Thoracic aorta (tissue), 2 donors: ENCODE measurements at regions not wholly inside any gene's neighbourhood (a gene's known extent, or its start where the extent isn't known, plus 50 kb on each side); places are given as distances from the start of the nearest gene placed in this dataset.
A peak's percentile ranks its signal among the peaks of the same experiment; 100 is the strongest.
"Not testable (repeated sequence)": the region's sequence is repeated elsewhere in the genome, so short reads cannot be mapped to it uniquely, and the experiment has no call there.

Experiments used
- ATAC-seq: fragments of 150-250 bp; one replicate; pipeline ENCODE4 v1.8.0; 2017; ENCODE audit warnings: low read depth; ENCODE audit not compliant: insufficient number of reproducible peaks, low FRiP score
- DNase-seq: peaks from one replicate; pipeline ENCODE4 v3.0.0-alpha.2; 2020; ENCODE audit warnings: low spot score
- H3K27ac ChIP-seq, 2 donors: fragments of 200-600 bp; sonication (generic); 1 replicate in 1 of 2; 2 replicates in 1 of 2; pipeline ENCODE4 v1.5.1; 2016; ENCODE audit warnings: mild to moderate bottlenecking in 2 of 2, moderate library complexity in 2 of 2
- H3K27me3 ChIP-seq: fragments of 200-600 bp; sonication (generic); replicated peaks from 2 replicates; pipeline ENCODE4 v1.6.0; 2016; ENCODE audit warnings: mild to moderate bottlenecking; ENCODE audit not compliant: insufficient read depth
- H3K36me3 ChIP-seq: fragments of 200-600 bp; sonication (generic); one replicate; pipeline ENCODE4 v1.5.1; 2016
- H3K4me1 ChIP-seq, 2 donors: fragments of 200-600 bp; sonication (generic); 1 replicate in 1 of 2; 2 replicates in 1 of 2; pipeline versions ENCODE4 v1.5.1 to v1.6.0; 2016; ENCODE audit warnings: low read depth in 2 of 2, mild to moderate bottlenecking in 1 of 2; ENCODE audit not compliant: control insufficient read depth in 1 of 2
- H3K4me3 ChIP-seq: fragments of 200-600 bp; sonication (generic); 2 replicates; pipeline ENCODE4 v1.5.1; 2016; ENCODE audit warnings: mild to moderate bottlenecking
- H3K9me3 ChIP-seq: fragments of 200-600 bp; sonication (generic); 2 replicates; pipeline ENCODE4 v1.5.1; 2016
- CTCF ChIP-seq: fragments of 200-600 bp; sonication (generic); IDR thresholded peaks from one replicate; pipeline ENCODE4 v1.5.1; 2019; ENCODE audit warnings: antibody characterized with exemption

- no peak for DNase-seq
- Histone ChIP-seq H3K36me3 (no peaks in the 10 kb centered on the region), H3K4me3 (no peak overlapping the region), H3K9me3 (no peaks in the 10 kb centered on the region), H3K27me3 (no peaks in the 10 kb centered on the region), H3K27ac (peak overlapping the region; percentile 20 to 70), H3K4me1 (peaks cover 12 to 25% of the 10 kb centered on the region in 2 donors)
- TF ChIP-seq CTCF = no peak
- peak; percentile 47 for ATAC-seq
These were observed 72.6 kb upstream of the TRABD2B start for GRCh38 chr1:48069662-48070395.

- H3K4me3 ChIP-seq = no peak overlapping the region
- H3K27me3 ChIP-seq = no peaks in the 10 kb centered on the region
- no peak overlapping the region for H3K27ac ChIP-seq
- H3K36me3 ChIP-seq = no peaks in the 10 kb centered on the region
- H3K4me1 ChIP-seq = peaks cover 12 to 25% of the 10 kb centered on the region in 2 donors
- no peak for TF ChIP-seq CTCF
- no peak for ATAC-seq
- no peaks in the 10 kb centered on the region for H3K9me3 ChIP-seq
- no peak for DNase-seq
These were observed 71.0 kb upstream of the TRABD2B start for GRCh38 chr1:48068206-48068605.

GRCh38 chr1:48066936-48067335, 69.8 kb upstream of the TRABD2B start:
- Histone ChIP-seq H3K9me3 (no peaks in the 10 kb centered on the region), H3K36me3 (no peaks in the 10 kb centered on the region), H3K4me3 (no peak overlapping the region), H3K4me1 (peaks cover 12 to 25% of the 10 kb centered on the region in 2 donors), H3K27ac (no peak overlapping the region), H3K27me3 (no peaks in the 10 kb centered on the region)
- no peak for DNase-seq
- no peak for ATAC-seq
- TF ChIP-seq CTCF = no peak

GRCh38 chr1:48064693-48065092, 67.5 kb upstream of the TRABD2B start:
- not testable (repeated sequence) for H3K9me3 ChIP-seq, H3K27me3 ChIP-seq, H3K4me3 ChIP-seq, H3K36me3 ChIP-seq, DNase-seq, ATAC-seq, H3K27ac ChIP-seq
- peaks cover 4 to 20% of the 10 kb centered on the region in 2 donors for H3K4me1 ChIP-seq

- Histone ChIP-seq H3K27ac (no peak overlapping the region), H3K27me3 (no peaks in the 10 kb centered on the region), H3K36me3 (no peaks in the 10 kb centered on the region), H3K4me3 (no peak overlapping the region), H3K4me1 (peaks cover 0 to 11% of the 10 kb centered on the region in 2 donors), H3K9me3 (no peaks in the 10 kb centered on the region)
- ATAC-seq (no peak), DNase-seq (no peak)
- TF ChIP-seq CTCF = no peak
These were observed 65.2 kb upstream of the TRABD2B start for GRCh38 chr1:48062353-48062752.
